ENCODE measurements at regions not wholly inside any gene's neighbourhood (a gene's known extent, or its start where the extent isn't known, plus 50 kb on each side); places are given as distances from the start of the nearest gene placed in this dataset.

GRCh38 chr15:38053776-38054175 is 119.3 kb downstream of the TMCO5A start:
- Histone ChIP-seq H3K4me1 (ENCODE audit: control insufficient read depth in 2 of 2, insufficient read depth in 2 of 2, low read length in 2 of 2) (no peaks in the 10 kb centered on the region), H3K4me2 (replicated peaks; ENCODE audit: low read depth, low read length, poor library complexity, severe bottlenecking) (no peak overlapping the region), H3K9ac (ENCODE audit: low read length) (no peak overlapping the region), H3K36me3 (replicated peaks in 1 of 2; ENCODE audit: control extremely low read depth in 1 of 2, control insufficient read depth in 1 of 2, extremely low read depth in 1 of 2, insufficient read depth in 2 of 2, low read length in 1 of 2) (no peaks in the 10 kb centered on the region), H3K79me2 (ENCODE audit: control insufficient read depth, insufficient read depth, low read length) (no peaks in the 10 kb centered on the region), H4K20me1 (ENCODE audit: control insufficient read depth, insufficient read depth, low read length, poor library complexity, severe bottlenecking) (no peaks in the 10 kb centered on the region), H3K9me3 (ENCODE audit: control extremely low read depth in 1 of 3, control insufficient read depth in 2 of 3, insufficient read depth in 1 of 3, low read length in 2 of 3) (no peaks in the 10 kb centered on the region), H3K27me3 (replicated peaks in 1 of 4; ENCODE audit: control extremely low read depth in 1 of 4, control insufficient read depth in 3 of 4, insufficient read depth in 4 of 4, low read length in 3 of 4) (no peaks in the 10 kb centered on the region), H3K27ac (ENCODE audit: low read length in 2 of 2) (no peak overlapping the region), H2AFZ (ENCODE audit: insufficient read depth, low read depth, low read length, poor library complexity, severe bottlenecking) (no peak overlapping the region), H3K4me3 (ENCODE audit: control extremely low read depth in 1 of 5, extremely low read depth in 1 of 5, insufficient read depth in 1 of 5, low read depth in 2 of 5, low read length in 4 of 5) (no peak overlapping the region)
- no peak overlapping the region for H3K4me3 Mint-ChIP-seq
- ATAC-seq (ENCODE audit: low read depth) (no peak), DNase-seq (no peak)
- intact Hi-C loops (cut with micrococcal nuclease) = no loop called here
- CTCF ChIA-PET = interaction anchor here (1.3 kb wide), 1 partner anchor 8 kb away, joined by 3 read pairs; no protein-coding TSS in a partner anchor
- peaks cover 2% of the 10 kb centered on the region for H3K27me3 Mint-ChIP-seq
- TF ChIP-seq EZH2 (IDR thresholded peaks at IDR 0.05; ENCODE audit: borderline replicate concordance, insufficient read depth, low read depth, low read length, poor library complexity, severe bottlenecking) = no peak
- TF ChIP-seq, protein P1, sequence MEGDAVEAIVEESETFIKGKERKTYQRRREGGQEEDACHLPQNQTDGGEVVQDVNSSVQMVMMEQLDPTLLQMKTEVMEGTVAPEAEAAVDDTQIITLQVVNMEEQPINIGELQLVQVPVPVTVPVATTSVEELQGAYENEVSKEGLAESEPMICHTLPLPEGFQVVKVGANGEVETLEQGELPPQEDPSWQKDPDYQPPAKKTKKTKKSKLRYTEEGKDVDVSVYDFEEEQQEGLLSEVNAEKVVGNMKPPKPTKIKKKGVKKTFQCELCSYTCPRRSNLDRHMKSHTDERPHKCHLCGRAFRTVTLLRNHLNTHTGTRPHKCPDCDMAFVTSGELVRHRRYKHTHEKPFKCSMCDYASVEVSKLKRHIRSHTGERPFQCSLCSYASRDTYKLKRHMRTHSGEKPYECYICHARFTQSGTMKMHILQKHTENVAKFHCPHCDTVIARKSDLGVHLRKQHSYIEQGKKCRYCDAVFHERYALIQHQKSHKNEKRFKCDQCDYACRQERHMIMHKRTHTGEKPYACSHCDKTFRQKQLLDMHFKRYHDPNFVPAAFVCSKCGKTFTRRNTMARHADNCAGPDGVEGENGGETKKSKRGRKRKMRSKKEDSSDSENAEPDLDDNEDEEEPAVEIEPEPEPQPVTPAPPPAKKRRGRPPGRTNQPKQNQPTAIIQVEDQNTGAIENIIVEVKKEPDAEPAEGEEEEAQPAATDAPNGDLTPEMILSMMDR (IDR thresholded peaks at IDR 0.05) = no peak
- POLR2A ChIA-PET = no interaction called here
- H3K4me1 Mint-ChIP-seq = no peaks in the 10 kb centered on the region
- no peak overlapping the region for H3K27ac Mint-ChIP-seq
- no CpG with 5 or more reads among the region's 3 CpGs for WGBS (ENCODE audit: insufficient coverage)
- no peaks in the 10 kb centered on the region for H3K9me3 Mint-ChIP-seq (ENCODE audit: insufficient read depth)

GRCh38 chr15:38054488-38054887 is 120.0 kb downstream of the TMCO5A start:
- ATAC-seq (ENCODE audit: low read depth) (no peak), DNase-seq (no peak)
- POLR2A ChIA-PET = no interaction called here
- Histone ChIP-seq H3K9ac (ENCODE audit: low read length) (no peak overlapping the region), H3K9me3 (ENCODE audit: control extremely low read depth in 1 of 3, control insufficient read depth in 2 of 3, insufficient read depth in 1 of 3, low read length in 2 of 3) (no peaks in the 10 kb centered on the region), H3K4me2 (replicated peaks; ENCODE audit: low read depth, low read length, poor library complexity, severe bottlenecking) (no peak overlapping the region), H3K4me3 (ENCODE audit: control extremely low read depth in 1 of 5, extremely low read depth in 1 of 5, insufficient read depth in 1 of 5, low read depth in 2 of 5, low read length in 4 of 5) (no peak overlapping the region), H3K27me3 (replicated peaks in 1 of 4; ENCODE audit: control extremely low read depth in 1 of 4, control insufficient read depth in 3 of 4, insufficient read depth in 4 of 4, low read length in 3 of 4) (no peaks in the 10 kb centered on the region), H3K27ac (ENCODE audit: low read length in 2 of 2) (no peak overlapping the region), H2AFZ (ENCODE audit: insufficient read depth, low read depth, low read length, poor library complexity, severe bottlenecking) (no peak overlapping the region), H3K79me2 (ENCODE audit: control insufficient read depth, insufficient read depth, low read length) (no peaks in the 10 kb centered on the region), H3K36me3 (replicated peaks in 1 of 2; ENCODE audit: control extremely low read depth in 1 of 2, control insufficient read depth in 1 of 2, extremely low read depth in 1 of 2, insufficient read depth in 2 of 2, low read length in 1 of 2) (no peaks in the 10 kb centered on the region), H3K4me1 (ENCODE audit: control insufficient read depth in 2 of 2, insufficient read depth in 2 of 2, low read length in 2 of 2) (no peaks in the 10 kb centered on the region), H4K20me1 (ENCODE audit: control insufficient read depth, insufficient read depth, low read length, poor library complexity, severe bottlenecking) (no peaks in the 10 kb centered on the region)
- Mint-ChIP-seq H3K27me3 (peaks cover 9% of the 10 kb centered on the region), H3K4me3 (no peak overlapping the region), H3K9me3 (ENCODE audit: insufficient read depth) (no peaks in the 10 kb centered on the region), H3K27ac (no peak overlapping the region), H3K4me1 (no peaks in the 10 kb centered on the region)
- CTCF ChIA-PET = no interaction called here
- intact Hi-C loops (cut with micrococcal nuclease) = no loop called here
- no peak for TF ChIP-seq EZH2 (IDR thresholded peaks at IDR 0.05; ENCODE audit: borderline replicate concordance, insufficient read depth, low read depth, low read length, poor library complexity, severe bottlenecking)
- TF ChIP-seq, protein P1 (IDR thresholded peaks at IDR 0.05) = no peak
